GM18951 (cell line): ENCODE measurements at regions not wholly inside any gene's neighbourhood (a gene's known extent, or its start where the extent isn't known, plus 50 kb on each side); places are given as distances from the start of the nearest gene placed in this dataset.

Source experiments
- POLR2A ChIP-seq: IDR thresholded peaks from 4 replicates; pipeline ENCODE4 v1.6.1; 2011; ENCODE audit warnings: mild to moderate bottlenecking; ENCODE audit not compliant: insufficient read length, insufficient read depth; ENCODE audit errors: extremely low read depth
- in situ Hi-C: fragments of 300-500 bp; cut with MboI; formaldehyde crosslinking; loops from one replicate; pipeline ENCODE4 v1.12.0; 2022; ENCODE audit warnings: low sequenced_read_pairs, mixed read lengths, inconsistent platforms; ENCODE audit not compliant: unreplicated experiment

- in situ Hi-C loops, result no loop called here
- no peak for TF ChIP-seq POLR2A
These were observed 221.9 kb upstream of the DLGAP1 start for GRCh38 chr18:4677006-4677405.

GRCh38 chr18:4672162-4672561, 217.1 kb upstream of the DLGAP1 start:
- TF ChIP-seq POLR2A, result no peak
- in situ Hi-C loops, result no loop called here

- no peak for TF ChIP-seq POLR2A
- in situ Hi-C loops, result no loop called here
These were observed 203.7 kb upstream of the DLGAP1 start for GRCh38 chr18:4658804-4659203.

GRCh38 chr18:4653418-4653817, 198.3 kb upstream of the DLGAP1 start:
- in situ Hi-C loops, result no loop called here
- no peak for TF ChIP-seq POLR2A

- in situ Hi-C loops, result no loop called here
These were observed 186.8 kb upstream of the DLGAP1 start for GRCh38 chr18:4641771-4642368.

GRCh38 chr18:4640349-4641012, 185.4 kb upstream of the DLGAP1 start:
- no peak for TF ChIP-seq POLR2A
- in situ Hi-C loops, result no loop called here

More at GRCh38 chr18:4641771-4642368, 186.8 kb upstream of the DLGAP1 start:
- no peak for TF ChIP-seq POLR2A

- in situ Hi-C loops, result no loop called here
- TF ChIP-seq POLR2A, result no peak
These were observed 184.7 kb upstream of the DLGAP1 start for GRCh38 chr18:4639628-4640310.

GRCh38 chr18:4638680-4639079, 183.6 kb upstream of the DLGAP1 start:
- in situ Hi-C loops, result no loop called here
- TF ChIP-seq POLR2A, result no peak

- TF ChIP-seq POLR2A, result no peak
- in situ Hi-C loops, result no loop called here
These were observed 182.8 kb upstream of the DLGAP1 start for GRCh38 chr18:4637876-4638275.

- in situ Hi-C loops, result no loop called here
- TF ChIP-seq POLR2A, result no peak
These were observed 181.9 kb upstream of the DLGAP1 start for GRCh38 chr18:4636967-4637366.

- in situ Hi-C loops, result no loop called here
- TF ChIP-seq POLR2A, result no peak
These were observed 176.1 kb upstream of the DLGAP1 start for GRCh38 chr18:4631239-4631638.

GRCh38 chr18:4605212-4605611, 150.1 kb upstream of the DLGAP1 start:
- in situ Hi-C loops, result no loop called here
- no peak for TF ChIP-seq POLR2A

GRCh38 chr18:4603955-4604354, 148.8 kb upstream of the DLGAP1 start:
- TF ChIP-seq POLR2A, result no peak
- in situ Hi-C loops, result no loop called here

- in situ Hi-C loops, result no loop called here
- TF ChIP-seq POLR2A, result no peak
These were observed 144.2 kb upstream of the DLGAP1 start for GRCh38 chr18:4599312-4599711.

GRCh38 chr18:4597301-4597700, 142.2 kb upstream of the DLGAP1 start:
- TF ChIP-seq POLR2A, result no peak
- in situ Hi-C loops, result no loop called here
